SU-DHL-6 (cell line): ENCODE measurements at regions not wholly inside any gene's neighbourhood (a gene's known extent, or its start where the extent isn't known, plus 50 kb on each side); places are given as distances from the start of the nearest gene placed in this dataset.

ENCODE experiments used
- H2AFZ ChIP-seq: fragments of 200-600 bp; sonication (generic); 2 replicates; pipeline ENCODE4 v1.6.1; 2014; ENCODE audit warnings: low read depth, mild to moderate bottlenecking, moderate library complexity, mixed read lengths, antibody characterized with exemption, low read length; ENCODE audit not compliant: severe bottlenecking
- H3F3A ChIP-seq: fragments of 200-600 bp; shearing (Covaris generic); 2 replicates; pipeline ENCODE4 v1.6.0; 2016; ENCODE audit warnings: antibody characterized with exemption, mild to moderate bottlenecking; ENCODE audit not compliant: insufficient read depth
- H3K27ac ChIP-seq: fragments of 200-600 bp; sonication (generic); 2 replicates; pipeline ENCODE4 v1.5.1; 2016; ENCODE audit warnings: low read depth, mild to moderate bottlenecking, low read length, moderate library complexity, mixed read lengths
- H3K27me3 ChIP-seq: fragments of 200-600 bp; sonication (generic), shearing (Covaris generic); 2 replicates; pipeline ENCODE4 v1.6.0; 2014; ENCODE audit warnings: mild to moderate bottlenecking, low read length
- H3K36me3 ChIP-seq: fragments of 200-600 bp; sonication (generic); 2 replicates; pipeline ENCODE4 v1.6.1; 2014; ENCODE audit warnings: mild to moderate bottlenecking, low read length, mixed read lengths
- H3K4me2 ChIP-seq: fragments of 300-600, 200-600 bp; shearing (Covaris generic), sonication (generic); 2 replicates; pipeline ENCODE4 v1.6.0; 2014; ENCODE audit warnings: low read length, low read depth, mild to moderate bottlenecking; ENCODE audit not compliant: poor library complexity, severe bottlenecking
- H3K4me3 ChIP-seq: fragments of 200-600 bp; sonication (generic); 2 replicates; pipeline ENCODE4 v1.5.1; 2014; ENCODE audit warnings: antibody characterized with exemption, low read length, mild to moderate bottlenecking, mixed read lengths; ENCODE audit not compliant: insufficient read depth, poor library complexity, severe bottlenecking
- H3K79me2 ChIP-seq: fragments of 200-600 bp; sonication (generic); 2 replicates; pipeline ENCODE4 v1.6.1; 2014; ENCODE audit warnings: mild to moderate bottlenecking, low read length, moderate library complexity; ENCODE audit not compliant: insufficient read depth
- H3K9ac ChIP-seq: fragments of 200-600 bp; sonication (generic); 2 replicates; pipeline ENCODE4 v1.7.0; 2014; ENCODE audit warnings: mild to moderate bottlenecking, low read length
- H3K9me2 ChIP-seq: fragments of 200-600 bp; sonication (generic); replicated peaks from 2 replicates; pipeline ENCODE4 v1.6.1; 2014; ENCODE audit warnings: low read length; ENCODE audit not compliant: insufficient read depth
- H3K9me3 ChIP-seq: fragments of 200-600 bp; sonication (generic); 2 replicates; pipeline ENCODE4 v1.6.1; 2014; ENCODE audit warnings: low read length, mixed read lengths; ENCODE audit not compliant: insufficient read depth
- H4K20me1 ChIP-seq: fragments of 200-600 bp; sonication (generic); 2 replicates; pipeline ENCODE4 v1.6.1; 2014; ENCODE audit warnings: low read depth, mild to moderate bottlenecking, antibody characterized with exemption, low read length, moderate library complexity, mixed read lengths
- CTCF ChIP-seq: fragments of 200-600 bp; sonication (generic); IDR thresholded peaks from one replicate; pipeline ENCODE4 v1.5.1; 2017; ENCODE audit warnings: antibody characterized with exemption, mild to moderate bottlenecking, low read length, moderate library complexity; ENCODE audit not compliant: insufficient read depth, poor library complexity, severe bottlenecking
- EZH2phosphoT487 ChIP-seq: fragments of 200-600 bp; sonication (generic), shearing (Covaris generic); conservative IDR thresholded peaks from 2 replicates; pipeline ENCODE4 v1.6.1; 2018; ENCODE audit warnings: mild to moderate bottlenecking, antibody characterized with exemption, low read length, moderate library complexity, mixed read lengths

- Histone ChIP-seq H2AFZ (no peak overlapping the region), H3K4me2 (no peak overlapping the region), H3K9me2 (no peaks in the 10 kb centered on the region), H3K9me3 (no peaks in the 10 kb centered on the region), H3F3A (no peaks in the 10 kb centered on the region), H3K27me3 (no peaks in the 10 kb centered on the region), H4K20me1 (no peaks in the 10 kb centered on the region), H3K27ac (no peak overlapping the region), H3K79me2 (no peaks in the 10 kb centered on the region), H3K9ac (no peak overlapping the region), H3K36me3 (no peaks in the 10 kb centered on the region), H3K4me3 (no peak overlapping the region)
- TF ChIP-seq EZH2phosphoT487, result no peak
- TF ChIP-seq CTCF, result no peak
These were observed 87.5 kb upstream of the SDK2 start for GRCh38 chr17:73731733-73732132.

GRCh38 chr17:73733517-73733916 is 89.3 kb upstream of the SDK2 start:
- Histone ChIP-seq H3K9ac (no peak overlapping the region), H2AFZ (no peak overlapping the region), H3K79me2 (no peaks in the 10 kb centered on the region), H3K4me3 (no peak overlapping the region), H3K36me3 (no peaks in the 10 kb centered on the region), H3K27me3 (no peaks in the 10 kb centered on the region), H3K4me2 (no peak overlapping the region), H3K9me3 (no peaks in the 10 kb centered on the region), H3F3A (no peaks in the 10 kb centered on the region), H4K20me1 (no peaks in the 10 kb centered on the region), H3K27ac (no peak overlapping the region), H3K9me2 (no peaks in the 10 kb centered on the region)
- TF ChIP-seq CTCF (no peak), EZH2phosphoT487 (no peak)

- no peak overlapping the region for H3K9ac ChIP-seq
- no peak overlapping the region for H3K4me3 ChIP-seq
- no peak overlapping the region for H2AFZ ChIP-seq
- no peaks in the 10 kb centered on the region for H3F3A ChIP-seq
- H3K9me2 ChIP-seq, result no peaks in the 10 kb centered on the region
- no peaks in the 10 kb centered on the region for H3K9me3 ChIP-seq
- H3K79me2 ChIP-seq, result no peaks in the 10 kb centered on the region
- no peaks in the 10 kb centered on the region for H3K36me3 ChIP-seq
- H3K27ac ChIP-seq, result no peak overlapping the region
- no peaks in the 10 kb centered on the region for H3K27me3 ChIP-seq
- no peak for TF ChIP-seq EZH2phosphoT487
- TF ChIP-seq CTCF, result no peak
- no peak overlapping the region for H3K4me2 ChIP-seq
- no peaks in the 10 kb centered on the region for H4K20me1 ChIP-seq
These were observed 91.0 kb upstream of the SDK2 start for GRCh38 chr17:73735245-73735644.
